Keratinocyte (primary cell): ENCODE measurements at regions not wholly inside any gene's neighbourhood (a gene's known extent, or its start where the extent isn't known, plus 50 kb on each side); places are given as distances from the start of the nearest gene placed in this dataset.

Experiments used
- DNase-seq: peaks from one replicate; pipeline ENCODE4 v3.0.0-alpha.2; 2011; ENCODE audit warnings: low read depth, missing footprints, low spot score
- FAIRE-seq: peaks from 2 replicates; lab custom pipeline; 2011; peaks lifted over from hg19 to GRCh38; lab: Jason Lieb, UNC
- H2AFZ ChIP-seq: 2 replicates; pipeline ENCODE4 v1.6.0; 2012; ENCODE audit warnings: low read length, control low read depth, inconsistent platforms; ENCODE audit not compliant: control insufficient read depth
- H3K27ac ChIP-seq: 2 replicates; pipeline ENCODE4 v1.5.1; 2011; ENCODE audit warnings: low read length; ENCODE audit not compliant: control insufficient read depth, insufficient read depth
- H3K27me3 ChIP-seq: 3 replicates; pipeline ENCODE4 v1.6.0; 2011; ENCODE audit warnings: low read length; ENCODE audit not compliant: control insufficient read depth, insufficient read depth; ENCODE audit errors: extremely low read depth
- H3K36me3 ChIP-seq, 2 experiments: 2 replicates in 1 of 2; 3 replicates in 1 of 2; pipeline ENCODE4 v1.5.1; 2011; ENCODE audit warnings: low read length in 2 of 2, mild to moderate bottlenecking in 1 of 2; ENCODE audit not compliant: control insufficient read depth in 2 of 2, insufficient read depth in 2 of 2; ENCODE audit errors: extremely low read depth in 1 of 2
- H3K4me1 ChIP-seq: 3 replicates; pipeline ENCODE4 v1.5.1; 2011; ENCODE audit warnings: low read length; ENCODE audit not compliant: control insufficient read depth, insufficient read depth; ENCODE audit errors: extremely low read depth
- H3K4me2 ChIP-seq: 3 replicates; pipeline ENCODE4 v1.6.0; 2011; ENCODE audit warnings: low read depth, low read length; ENCODE audit not compliant: control insufficient read depth, insufficient read depth; ENCODE audit errors: extremely low read depth
- H3K4me3 ChIP-seq, 3 experiments: fragments of 200-600 bp in 1 of 3; sonication (generic) in 1 of 3; 2 replicates in 2 of 3; 3 replicates in 1 of 3; pipeline ENCODE4 v1.5.1; 2011 to 2016; ENCODE audit warnings: low read length in 3 of 3, mild to moderate bottlenecking in 3 of 3, control low read depth in 2 of 3, inconsistent platforms in 1 of 3, low read depth in 1 of 3, mixed read lengths in 1 of 3, mixed run types in 1 of 3, moderate library complexity in 1 of 3; ENCODE audit not compliant: control insufficient read depth in 2 of 3, insufficient read depth in 2 of 3; ENCODE audit errors: extremely low read depth in 1 of 3
- H3K79me2 ChIP-seq: 2 replicates; pipeline ENCODE4 v1.6.0; 2012; ENCODE audit warnings: low read length; ENCODE audit not compliant: control insufficient read depth, insufficient read depth
- H3K9ac ChIP-seq: 3 replicates; pipeline ENCODE4 v1.6.0; 2011; ENCODE audit warnings: low read length; ENCODE audit not compliant: control insufficient read depth, insufficient read depth; ENCODE audit errors: extremely low read depth
- H3K9me1 ChIP-seq: 3 replicates; pipeline ENCODE4 v1.6.0; 2011; ENCODE audit warnings: low read length; ENCODE audit not compliant: control insufficient read depth, insufficient read depth; ENCODE audit errors: extremely low read depth
- H3K9me3 ChIP-seq: 2 replicates; pipeline ENCODE4 v1.5.1; 2012; ENCODE audit warnings: low read depth, low read length; ENCODE audit not compliant: control insufficient read depth
- H4K20me1 ChIP-seq: 3 replicates; pipeline ENCODE4 v1.6.0; 2011; ENCODE audit warnings: low read length; ENCODE audit not compliant: control insufficient read depth, insufficient read depth; ENCODE audit errors: extremely low read depth
- EZH2 ChIP-seq: IDR thresholded peaks from one replicate; pipeline ENCODE4 v1.6.1; 2012; ENCODE audit warnings: inconsistent platforms, mild to moderate bottlenecking, low read length, moderate library complexity
- dilution Hi-C: fragments of 300-500 bp; cut with MboI; formaldehyde crosslinking; loops from one replicate; pipeline ENCODE4 v1.7.0; 2020; ENCODE audit warnings: low sequenced_read_pairs; ENCODE audit not compliant: extremely low pct_ligation_motif_present
- TF ChIP-seq, protein P1 (sequence below), 3 experiments: IDR thresholded peaks in 1 of 3; conservative IDR thresholded peaks in 1 of 3; optimal IDR thresholded peaks in 1 of 3; 2 replicates in 2 of 3; 3 replicates in 1 of 3; pipeline versions ENCODE3 to v1.5.1; 2011; ENCODE audit warnings: low read length in 3 of 3, mild to moderate bottlenecking in 3 of 3, moderate library complexity in 2 of 3, control low read depth in 1 of 3, inconsistent platforms in 1 of 3; ENCODE audit not compliant: insufficient read depth in 2 of 3; ENCODE audit errors: extremely low read depth in 1 of 3

DNA sequence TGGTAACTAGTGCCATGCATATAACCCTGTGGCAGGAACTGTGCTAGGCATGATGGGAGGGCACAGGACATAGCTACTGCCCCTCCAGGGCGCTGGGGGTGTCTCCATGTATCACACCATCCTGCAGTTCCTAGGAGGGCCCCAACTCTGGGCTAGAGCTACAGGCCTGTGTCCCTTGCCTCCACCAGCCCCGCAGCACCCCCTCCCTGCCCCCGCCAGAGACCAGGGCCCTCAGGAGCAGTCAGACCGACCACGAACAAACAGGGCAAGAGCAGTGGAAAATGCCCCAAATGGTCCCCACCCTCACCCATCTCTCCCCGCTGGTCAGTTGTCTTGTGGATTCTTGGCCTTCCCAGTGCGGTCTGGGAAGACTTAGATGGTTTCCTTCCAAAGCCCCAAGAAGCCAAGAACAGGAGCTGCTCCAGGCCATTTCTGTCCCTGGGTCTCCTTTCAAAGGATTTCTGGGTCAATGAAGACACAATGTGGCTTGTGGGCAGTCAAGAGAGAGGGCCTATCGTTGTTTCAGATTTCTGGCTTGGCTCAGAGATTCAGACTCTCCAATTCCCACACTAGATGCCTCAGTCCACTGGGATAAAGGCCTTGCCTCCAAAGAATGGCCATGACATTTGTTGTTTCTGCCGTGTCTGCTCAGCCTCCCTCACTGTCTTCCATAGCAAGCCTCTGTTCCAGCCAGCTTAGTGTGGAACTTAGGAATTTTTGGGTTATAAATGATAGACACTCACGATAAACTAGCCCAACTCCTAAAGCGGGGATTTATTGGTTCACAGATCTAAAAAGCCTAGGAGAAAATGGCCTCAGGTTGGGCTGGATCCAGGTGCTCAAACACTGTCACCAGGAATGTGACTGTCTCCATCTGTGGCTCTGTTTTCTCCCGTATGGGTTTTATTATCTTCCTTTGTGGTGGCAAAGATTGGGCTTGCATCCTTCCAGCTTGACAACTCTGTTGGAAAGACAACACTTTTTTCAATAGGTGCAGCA, 80.6 kb downstream of the LSM3 start:
- DNase-seq (no peak), FAIRE-seq (no peak)
- H3K9me1 ChIP-seq, result no peaks in the 10 kb centered on the region
- no peak overlapping the region for H3K9ac ChIP-seq
- no peaks in the 10 kb centered on the region for H3K9me3 ChIP-seq
- no peaks in the 10 kb centered on the region for H4K20me1 ChIP-seq
- no peak overlapping the region for H2AFZ ChIP-seq
- dilution Hi-C loops, result no loop called here
- no peaks in the 10 kb centered on the region for H3K36me3 ChIP-seq
- H3K4me1 ChIP-seq, result peaks cover 12% of the 10 kb centered on the region
- no peak overlapping the region for H3K27ac ChIP-seq
- no peak overlapping the region for H3K4me3 ChIP-seq
- TF ChIP-seq, protein P1, sequence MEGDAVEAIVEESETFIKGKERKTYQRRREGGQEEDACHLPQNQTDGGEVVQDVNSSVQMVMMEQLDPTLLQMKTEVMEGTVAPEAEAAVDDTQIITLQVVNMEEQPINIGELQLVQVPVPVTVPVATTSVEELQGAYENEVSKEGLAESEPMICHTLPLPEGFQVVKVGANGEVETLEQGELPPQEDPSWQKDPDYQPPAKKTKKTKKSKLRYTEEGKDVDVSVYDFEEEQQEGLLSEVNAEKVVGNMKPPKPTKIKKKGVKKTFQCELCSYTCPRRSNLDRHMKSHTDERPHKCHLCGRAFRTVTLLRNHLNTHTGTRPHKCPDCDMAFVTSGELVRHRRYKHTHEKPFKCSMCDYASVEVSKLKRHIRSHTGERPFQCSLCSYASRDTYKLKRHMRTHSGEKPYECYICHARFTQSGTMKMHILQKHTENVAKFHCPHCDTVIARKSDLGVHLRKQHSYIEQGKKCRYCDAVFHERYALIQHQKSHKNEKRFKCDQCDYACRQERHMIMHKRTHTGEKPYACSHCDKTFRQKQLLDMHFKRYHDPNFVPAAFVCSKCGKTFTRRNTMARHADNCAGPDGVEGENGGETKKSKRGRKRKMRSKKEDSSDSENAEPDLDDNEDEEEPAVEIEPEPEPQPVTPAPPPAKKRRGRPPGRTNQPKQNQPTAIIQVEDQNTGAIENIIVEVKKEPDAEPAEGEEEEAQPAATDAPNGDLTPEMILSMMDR (optimal IDR thresholded peaks at IDR 0.05 in 1 of 3, IDR thresholded peaks at IDR 0.05 in 1 of 3, conservative IDR thresholded peaks at IDR 0.05 in 1 of 3; ENCODE audit: extremely low read depth in 1 of 3, insufficient read depth in 2 of 3, low read length in 3 of 3), result no peak
- no peak for TF ChIP-seq EZH2
- no peaks in the 10 kb centered on the region for H3K79me2 ChIP-seq
- H3K4me2 ChIP-seq, result no peak overlapping the region
- H3K27me3 ChIP-seq, result no peaks in the 10 kb centered on the region

DNA sequence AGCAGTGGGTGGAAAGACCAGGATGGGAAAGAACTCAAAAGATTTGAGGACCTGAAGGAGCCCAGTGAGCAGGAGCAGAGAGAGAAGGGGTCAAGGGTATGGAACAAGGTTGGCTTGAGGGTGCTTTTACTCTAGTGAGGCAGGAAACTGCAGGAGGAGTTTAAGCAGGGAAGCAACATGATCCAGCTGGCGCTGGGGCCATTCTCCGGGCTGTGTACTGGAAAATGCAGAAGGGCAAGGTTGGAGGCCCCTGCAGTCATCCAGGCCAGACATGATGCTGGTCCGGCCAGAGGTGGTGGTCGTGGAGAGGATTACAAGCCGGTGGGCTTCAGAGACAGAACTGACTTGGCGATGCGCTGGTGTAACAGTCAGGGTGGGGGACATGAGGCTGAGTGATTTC, 81.8 kb downstream of the LSM3 start:
- dilution Hi-C loops, result no loop called here
- Histone ChIP-seq H3K4me3 (no peak overlapping the region), H4K20me1 (no peaks in the 10 kb centered on the region), H3K79me2 (no peaks in the 10 kb centered on the region), H3K4me2 (no peak overlapping the region), H3K9me3 (no peaks in the 10 kb centered on the region), H3K9me1 (no peaks in the 10 kb centered on the region), H3K4me1 (peaks cover 12% of the 10 kb centered on the region), H2AFZ (no peak overlapping the region), H3K36me3 (no peaks in the 10 kb centered on the region), H3K27ac (no peak overlapping the region), H3K9ac (no peak overlapping the region), H3K27me3 (no peaks in the 10 kb centered on the region)
- no peak for DNase-seq
- TF ChIP-seq EZH2, result no peak
- TF ChIP-seq, protein P1 (optimal IDR thresholded peaks at IDR 0.05 in 1 of 3, IDR thresholded peaks at IDR 0.05 in 1 of 3, conservative IDR thresholded peaks at IDR 0.05 in 1 of 3; ENCODE audit: extremely low read depth in 1 of 3, insufficient read depth in 2 of 3, low read length in 3 of 3), result no peak
- no peak for FAIRE-seq
